Stimulated activated CD4-positive, alpha-beta T cell treated with anti-CD3 and anti-CD28 coated beads, Interleukin-15, amount 100 ng/mL, for 48 hours (primary cell): ENCODE measurements at regions not wholly inside any gene's neighbourhood (a gene's known extent, or its start where the extent isn't known, plus 50 kb on each side); places are given as distances from the start of the nearest gene placed in this dataset.

Experiments
- DNase-seq, 2 donors: peaks; one replicate each; pipeline ENCODE4 v3.0.0-alpha.2; 2020; ENCODE audit warnings: low read depth in 2 of 2

- DNase-seq, result no peak
These were observed 453.0 kb upstream of the LUZP2 start for GRCh38 chr11:24043842-24044241.

- DNase-seq, result no peak
These were observed 450.1 kb upstream of the LUZP2 start for GRCh38 chr11:24046731-24047130.

- DNase-seq, result no peak
These were observed 440.8 kb upstream of the LUZP2 start for GRCh38 chr11:24056051-24056450.

- DNase-seq, result no peak
These were observed 436.7 kb upstream of the LUZP2 start for GRCh38 chr11:24060125-24060524.

GRCh38 chr11:24064309-24064903 lies 432.4 kb upstream of the LUZP2 start:
- no peak for DNase-seq

- no peak for DNase-seq
These were observed 428.7 kb upstream of the LUZP2 start for GRCh38 chr11:24068197-24068596.

GRCh38 chr11:24070435-24070834 lies 426.4 kb upstream of the LUZP2 start:
- DNase-seq, result no peak

GRCh38 chr11:24078018-24078417 lies 418.8 kb upstream of the LUZP2 start:
- DNase-seq, result no peak

GRCh38 chr11:24082241-24082640 lies 414.6 kb upstream of the LUZP2 start:
- DNase-seq, result no peak

- DNase-seq, result no peak
These were observed 414.0 kb upstream of the LUZP2 start for GRCh38 chr11:24082860-24083259.

- DNase-seq, result no peak
These were observed 411.9 kb upstream of the LUZP2 start for GRCh38 chr11:24084956-24085355.

- DNase-seq, result no peak
These were observed 409.9 kb upstream of the LUZP2 start for GRCh38 chr11:24086921-24087320.

- no peak for DNase-seq
These were observed 405.3 kb upstream of the LUZP2 start for GRCh38 chr11:24091594-24091993.

- DNase-seq, result no peak
These were observed 403.5 kb upstream of the LUZP2 start for GRCh38 chr11:24093375-24093774.

GRCh38 chr11:24108609-24109008 lies 388.2 kb upstream of the LUZP2 start:
- DNase-seq, result no peak

- no peak for DNase-seq
These were observed 374.6 kb upstream of the LUZP2 start for GRCh38 chr11:24122291-24122690.

GRCh38 chr11:24124876-24125275 lies 372.0 kb upstream of the LUZP2 start:
- DNase-seq, result no peak

- no peak for DNase-seq
These were observed 365.2 kb upstream of the LUZP2 start for GRCh38 chr11:24131698-24132097.

GRCh38 chr11:24132471-24132870 lies 364.4 kb upstream of the LUZP2 start:
- no peak for DNase-seq

- no peak for DNase-seq
These were observed 361.8 kb upstream of the LUZP2 start for GRCh38 chr11:24134879-24135589.

- no peak for DNase-seq
These were observed 354.8 kb upstream of the LUZP2 start for GRCh38 chr11:24142062-24142461.

GRCh38 chr11:24145411-24145810 lies 351.4 kb upstream of the LUZP2 start:
- no peak for DNase-seq

- no peak for DNase-seq
These were observed 343.5 kb upstream of the LUZP2 start for GRCh38 chr11:24153337-24153736.

- DNase-seq, result no peak
These were observed 341.1 kb upstream of the LUZP2 start for GRCh38 chr11:24155792-24156191.
